ENCODE measurements at regions not wholly inside any gene's neighbourhood (a gene's known extent, or its start where the extent isn't known, plus 50 kb on each side); places are given as distances from the start of the nearest gene placed in this dataset.

DNA sequence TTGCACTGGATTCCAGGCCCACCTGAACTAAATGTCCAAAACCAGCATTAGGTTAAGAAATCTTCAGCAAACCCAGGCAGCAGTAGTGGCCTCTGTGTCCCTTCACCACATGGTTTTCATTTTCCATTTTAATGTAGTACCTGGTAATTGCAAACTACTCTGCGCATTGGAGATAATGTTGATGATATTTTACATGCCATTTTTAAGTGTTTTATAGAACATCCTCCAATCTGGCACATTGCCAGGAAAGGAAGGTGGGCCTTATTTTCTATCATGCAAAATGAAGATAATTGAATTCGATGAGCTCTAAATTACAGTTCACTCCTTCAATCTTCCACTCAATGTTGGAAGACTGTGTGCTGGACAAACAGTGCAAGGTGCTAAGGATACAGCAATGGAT lies 89.5 kb downstream of the ZC3H11B start:
- DNase-seq (ENCODE audit: low read depth in 2 of 2): no peak

DNA sequence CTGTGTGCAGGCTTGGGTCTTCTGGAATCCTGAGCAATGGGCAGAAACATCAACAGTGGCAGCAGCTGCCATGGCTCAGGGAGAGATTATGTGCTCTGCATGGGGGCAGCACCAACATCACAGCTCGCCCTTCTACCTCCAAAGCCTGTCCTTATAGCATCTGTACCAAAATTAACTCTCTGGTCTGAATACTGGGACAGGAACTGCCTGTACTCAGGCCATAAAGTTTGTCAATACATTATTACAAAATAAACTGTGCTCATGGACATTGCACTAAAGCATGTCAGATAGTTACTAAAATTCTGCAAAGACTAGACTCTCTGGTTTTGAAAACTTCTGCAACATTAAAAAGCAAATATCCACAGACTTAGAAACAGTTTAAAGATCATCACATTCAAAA lies 91.6 kb downstream of the ZC3H11B start:
- no peak for DNase-seq (ENCODE audit: low read depth in 2 of 2)

DNA sequence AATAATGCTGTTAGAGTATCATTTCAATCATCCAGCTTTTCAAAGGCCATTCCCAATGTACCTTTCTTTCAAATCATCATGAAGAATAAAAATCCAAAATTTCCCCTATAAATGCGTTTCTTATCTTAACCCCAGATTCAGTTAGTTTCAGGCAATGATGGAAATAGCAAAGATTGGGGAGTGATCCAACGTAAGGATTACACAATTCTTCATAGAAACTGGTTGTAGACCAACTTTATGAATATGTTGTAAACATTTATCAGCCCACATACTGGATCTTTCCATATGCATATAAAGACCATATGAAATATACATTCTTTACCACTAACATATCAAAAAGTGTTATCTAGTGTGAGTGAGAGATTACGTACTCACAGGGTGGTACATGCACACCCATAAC lies 92.7 kb downstream of the ZC3H11B start:
- no peak for DNase-seq (ENCODE audit: low read depth in 2 of 2)

DNA sequence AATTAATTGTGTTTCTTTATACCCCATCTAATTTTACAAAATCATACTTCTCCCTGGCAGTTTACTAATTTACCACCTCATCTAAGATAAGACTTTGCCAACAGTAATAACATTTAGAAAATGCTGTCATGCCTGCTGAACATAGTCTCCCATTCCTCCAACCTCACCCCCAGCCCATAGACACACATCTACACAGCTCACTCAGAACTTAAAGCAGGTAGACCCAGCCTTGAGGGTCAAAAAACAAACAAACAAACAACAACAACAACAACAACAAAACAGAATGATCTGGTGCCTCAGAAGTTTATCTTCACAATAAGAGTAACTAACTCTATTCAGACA lies 94.0 kb downstream of the ZC3H11B start:
- DNase-seq (ENCODE audit: low read depth in 2 of 2): no peak

DNA sequence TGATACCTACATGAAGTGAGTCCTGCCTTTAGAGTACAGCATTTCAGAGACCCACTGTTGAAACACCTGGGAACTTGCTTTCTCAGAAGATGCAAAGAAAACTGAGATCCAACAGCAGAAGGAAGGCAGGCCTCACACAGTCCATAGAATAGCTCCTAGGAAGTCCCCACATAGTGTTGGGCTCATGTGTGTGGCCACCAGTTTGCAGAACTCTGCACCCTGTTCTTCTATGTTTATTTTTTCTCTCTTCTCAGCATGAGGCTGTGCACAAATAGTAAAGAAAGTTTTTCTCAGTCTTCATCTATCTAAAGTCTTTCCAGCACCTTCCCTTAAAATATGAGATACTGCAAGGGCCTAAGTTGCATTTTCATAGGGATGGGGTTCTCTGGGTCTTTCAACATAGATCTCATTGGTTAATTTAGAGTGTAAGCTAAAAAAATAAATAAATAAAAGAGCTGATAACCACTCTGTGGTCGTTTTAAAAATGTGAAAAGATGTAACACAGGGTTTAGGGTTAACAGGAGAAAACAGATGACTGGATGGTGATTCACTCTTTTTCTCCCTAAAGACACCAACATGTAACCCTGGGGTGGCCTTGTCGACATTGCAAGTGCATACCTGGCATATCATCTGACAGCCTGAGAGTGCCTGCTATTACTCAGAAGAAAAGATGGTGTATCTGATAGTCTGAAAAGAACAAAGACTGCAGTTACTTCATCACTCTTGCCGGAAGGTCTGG lies 94.6 kb downstream of the ZC3H11B start:
- DNase-seq (ENCODE audit: low read depth in 2 of 2): peak; percentile 45 to 51

DNA sequence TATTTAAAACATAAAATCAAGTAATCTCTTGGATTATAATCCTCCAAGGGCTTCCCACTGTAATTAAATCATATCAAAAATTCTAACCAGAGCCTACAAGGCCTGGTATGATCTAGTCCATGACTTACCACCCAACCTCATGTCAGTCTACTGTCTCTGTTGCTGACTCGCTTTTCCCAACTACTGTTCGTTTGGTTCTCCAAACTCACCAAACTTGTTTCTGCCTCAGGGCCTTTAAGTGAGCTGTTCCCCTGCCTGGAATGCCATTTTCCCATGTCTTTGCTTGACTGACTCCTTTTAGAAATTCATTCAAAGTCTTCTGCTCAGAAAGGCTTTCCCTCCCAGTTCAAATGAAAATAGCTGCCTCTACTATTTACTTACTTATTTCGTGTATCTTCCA lies 95.9 kb downstream of the ZC3H11B start:
- DNase-seq (ENCODE audit: low read depth in 2 of 2): no peak

DNA sequence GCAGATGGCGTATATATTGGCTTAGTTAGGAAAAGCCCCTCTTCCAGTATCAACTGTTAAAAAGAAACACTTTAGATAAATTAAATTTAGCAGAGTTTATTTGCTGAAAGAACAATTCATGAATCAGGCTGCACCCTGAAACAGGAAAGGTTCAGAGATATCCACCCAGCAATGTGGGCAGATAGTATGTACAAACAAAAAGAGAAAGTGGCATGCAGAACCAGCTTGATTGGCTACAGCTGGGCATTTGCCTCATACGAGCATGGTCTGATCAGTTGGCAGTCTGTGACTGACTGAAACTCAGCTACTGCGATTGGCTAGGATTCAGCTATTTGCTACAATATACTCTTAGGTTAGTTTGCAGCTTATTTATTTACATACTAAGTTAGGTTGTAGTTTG lies 98.2 kb downstream of the ZC3H11B start:
- no peak for DNase-seq (ENCODE audit: low read depth in 2 of 2)

DNA sequence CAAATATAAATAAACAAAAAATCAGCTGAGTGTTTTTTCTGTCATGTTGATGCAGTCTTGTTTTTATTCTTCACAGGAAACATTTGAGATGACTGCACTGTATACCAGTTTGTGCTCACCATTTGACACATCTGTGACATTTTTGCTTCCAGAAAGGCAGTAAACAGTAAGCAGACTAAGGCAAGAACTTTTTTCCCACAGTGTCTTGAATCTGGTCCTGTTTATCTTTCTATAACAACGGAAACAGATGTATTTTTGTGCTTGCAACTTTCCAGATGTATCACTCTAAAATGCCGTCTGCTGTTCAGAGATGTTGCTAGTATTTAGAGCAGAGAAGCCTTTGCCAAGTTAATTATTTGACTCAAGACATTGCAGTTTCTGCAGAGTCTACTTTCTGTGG lies 105.5 kb downstream of the ZC3H11B start:
- DNase-seq (ENCODE audit: low read depth in 2 of 2): no peak

DNA sequence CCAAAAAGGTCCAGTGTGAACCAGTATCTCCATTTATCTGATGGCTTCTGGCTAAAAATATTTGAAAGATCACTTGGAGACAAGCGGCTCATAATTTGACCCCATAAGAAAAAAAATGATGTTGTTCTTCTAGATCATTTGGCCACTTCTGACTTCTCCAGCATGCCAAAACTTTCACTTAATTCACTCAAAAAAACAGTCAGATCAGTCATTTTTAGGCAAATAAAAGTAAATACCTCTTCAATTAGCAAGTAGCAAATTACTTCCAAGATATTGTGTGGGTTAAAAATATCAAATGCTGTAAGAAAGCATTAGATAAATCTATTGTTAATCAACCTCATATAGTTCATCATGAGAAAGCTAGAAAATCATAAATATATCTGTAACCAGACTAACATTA lies 106.0 kb downstream of the ZC3H11B start:
- DNase-seq (ENCODE audit: low read depth in 2 of 2): no peak

DNA sequence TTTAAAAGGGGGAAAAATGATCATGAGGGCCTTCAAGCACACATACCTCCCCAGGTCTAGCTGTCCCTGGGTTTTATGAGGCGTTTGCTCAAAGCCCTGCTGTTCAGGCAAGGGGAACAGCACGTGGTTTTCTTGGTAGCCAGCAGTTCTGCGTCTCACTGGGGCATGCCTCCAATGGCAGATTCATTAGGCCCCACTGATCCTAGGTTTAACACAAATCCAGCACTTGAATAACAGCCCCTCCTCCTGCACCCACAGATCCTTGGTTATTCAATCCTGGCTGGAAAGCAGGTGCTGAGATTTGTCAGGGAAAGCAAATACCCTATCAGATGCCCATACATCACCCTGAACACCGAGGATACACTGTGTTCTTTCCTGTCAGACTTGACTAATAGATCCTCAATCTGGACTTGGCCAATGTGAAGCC lies 106.4 kb downstream of the ZC3H11B start:
- no peak for DNase-seq (ENCODE audit: low read depth in 2 of 2)

DNA sequence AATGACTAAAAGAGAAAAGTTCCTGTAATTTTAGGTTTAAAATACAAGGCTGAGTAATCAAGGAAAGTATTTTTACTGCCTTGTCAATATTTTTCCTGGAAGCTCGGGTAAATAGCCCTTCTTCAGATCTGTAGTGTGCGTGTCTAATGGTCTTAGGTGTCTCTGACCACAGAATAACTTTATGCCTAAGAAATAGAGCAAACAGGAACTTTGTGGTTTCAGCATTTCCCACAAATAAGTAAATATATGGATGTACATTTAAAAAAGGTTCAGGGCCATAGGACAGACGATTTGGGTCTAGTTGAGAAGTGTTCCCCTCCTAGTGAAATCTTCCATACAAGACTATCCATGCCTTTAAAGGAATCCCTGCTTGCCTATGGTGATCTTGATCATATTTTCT lies 107.0 kb downstream of the ZC3H11B start:
- DNase-seq (ENCODE audit: low read depth in 2 of 2): no peak

DNA sequence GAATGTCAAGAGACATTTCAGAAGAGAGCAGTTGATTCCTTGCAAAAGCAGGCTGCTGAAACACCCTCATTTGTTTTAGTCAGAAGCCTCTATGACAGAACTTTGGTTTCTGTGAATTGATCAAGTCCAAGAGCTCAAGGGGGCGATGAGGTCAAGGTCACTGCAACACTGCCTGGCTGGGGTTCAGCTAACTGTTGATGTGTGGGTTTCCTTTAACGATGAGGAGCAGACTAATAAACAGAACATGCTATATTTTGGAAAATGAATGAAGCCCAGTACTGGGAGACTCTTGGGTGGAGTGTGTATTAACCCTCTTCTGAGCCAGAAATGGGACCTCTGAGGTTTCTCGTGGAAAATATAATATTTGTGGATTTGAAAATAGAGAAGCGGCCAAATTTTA lies 109.3 kb downstream of the ZC3H11B start:
- DNase-seq (ENCODE audit: low read depth in 2 of 2): no peak

DNA sequence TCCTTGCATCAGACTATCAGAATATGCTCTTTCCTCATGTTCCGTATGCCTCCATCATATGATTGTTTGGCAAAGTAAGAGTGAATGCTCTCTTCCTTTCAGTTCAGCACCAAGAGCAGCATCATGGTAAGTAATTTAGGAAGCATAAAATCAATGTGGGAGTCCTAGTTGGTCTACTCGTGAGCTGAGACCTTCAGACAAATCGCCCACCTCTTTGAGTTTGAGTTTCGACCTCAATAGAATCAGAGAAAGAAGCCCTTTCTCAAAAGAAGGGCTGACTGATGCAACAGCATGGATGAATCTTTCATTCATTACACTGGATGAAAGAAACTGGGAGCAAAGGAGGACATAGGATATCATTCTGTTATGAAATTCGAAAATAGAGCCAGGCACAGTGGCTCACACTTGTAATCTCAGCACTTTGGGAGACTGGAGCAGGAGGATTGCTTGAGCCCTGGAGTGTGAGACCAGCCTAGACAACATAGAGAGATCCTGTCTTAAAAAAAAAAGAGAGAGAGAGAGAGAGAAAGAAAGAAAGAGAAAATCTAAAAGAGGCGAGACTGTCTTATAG lies 112.5 kb downstream of the ZC3H11B start:
- DNase-seq (ENCODE audit: low read depth in 2 of 2): no peak

DNA sequence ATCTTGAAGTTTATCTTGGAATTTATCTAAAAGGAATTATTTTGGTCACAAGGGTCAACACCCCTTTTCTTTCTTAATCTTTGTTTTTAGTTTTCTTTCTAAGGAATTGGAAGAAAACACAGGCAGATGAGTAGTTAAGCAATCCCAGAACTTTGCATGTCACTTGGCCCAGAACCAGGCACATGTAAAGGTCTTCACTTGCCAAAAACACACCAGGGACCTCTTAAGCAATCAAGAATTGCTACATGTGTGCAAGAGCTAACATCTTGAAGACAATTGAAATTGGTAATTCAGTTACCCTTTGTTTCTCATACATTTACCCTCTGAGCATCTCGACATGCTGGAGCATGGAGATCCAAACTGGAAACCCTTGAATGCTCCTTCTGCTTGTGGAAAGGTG lies 114.2 kb downstream of the ZC3H11B start:
- DNase-seq (ENCODE audit: low read depth in 2 of 2): peak; percentile 50 to 56

DNA sequence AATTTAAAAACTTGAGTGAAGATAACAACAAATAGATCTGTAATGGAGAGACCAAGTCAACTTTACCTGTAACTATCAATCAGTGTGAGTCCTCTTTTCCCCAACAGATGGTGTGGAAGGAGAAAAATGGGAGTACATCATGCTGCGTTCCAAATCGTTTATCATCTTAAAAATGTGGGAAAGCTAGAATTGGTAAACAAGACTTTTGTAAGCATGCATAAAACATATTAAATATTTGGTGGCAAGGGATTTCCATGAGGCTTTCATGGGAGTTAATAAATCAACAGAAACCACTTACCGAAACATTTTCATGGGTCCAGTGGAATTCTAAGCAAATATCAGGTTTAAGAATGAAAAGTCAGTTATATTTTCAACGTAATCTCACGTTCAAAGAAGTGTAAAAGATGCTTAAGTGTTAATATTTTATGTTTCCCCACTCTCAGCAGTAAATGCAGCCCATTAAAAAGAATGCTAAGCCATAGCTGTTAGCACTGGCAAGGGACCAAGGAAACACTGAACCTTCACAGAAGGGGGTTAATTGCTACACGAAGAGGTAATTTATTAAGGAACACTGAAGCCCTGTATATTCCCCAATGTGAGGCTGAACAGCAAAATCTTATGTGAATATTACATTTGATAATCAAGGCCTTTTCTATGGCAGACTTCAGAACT lies 117.0 kb downstream of the ZC3H11B start:
- DNase-seq (ENCODE audit: low read depth in 2 of 2): no peak

DNA sequence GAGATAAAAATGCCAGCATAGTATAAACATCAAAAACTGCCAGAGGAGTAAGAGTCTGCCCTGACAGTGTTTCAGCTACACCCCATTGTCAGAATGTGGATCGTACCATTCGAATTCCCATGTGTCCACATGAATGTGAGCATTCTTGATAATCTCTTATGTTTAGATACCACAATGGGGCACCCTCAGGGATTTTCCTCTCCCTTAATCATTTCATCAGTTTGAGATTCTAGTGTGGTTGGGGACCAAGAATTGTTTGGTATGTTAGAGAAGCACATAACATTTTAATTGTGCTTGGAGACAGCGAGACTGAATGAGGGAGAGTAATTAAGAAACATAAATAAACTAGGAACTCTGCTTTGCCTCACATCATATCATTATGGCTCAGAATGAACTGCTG lies 120.2 kb downstream of the ZC3H11B start:
- peak in 1 of 2 experiments; percentile 8 for DNase-seq (ENCODE audit: low read depth in 2 of 2)

DNA sequence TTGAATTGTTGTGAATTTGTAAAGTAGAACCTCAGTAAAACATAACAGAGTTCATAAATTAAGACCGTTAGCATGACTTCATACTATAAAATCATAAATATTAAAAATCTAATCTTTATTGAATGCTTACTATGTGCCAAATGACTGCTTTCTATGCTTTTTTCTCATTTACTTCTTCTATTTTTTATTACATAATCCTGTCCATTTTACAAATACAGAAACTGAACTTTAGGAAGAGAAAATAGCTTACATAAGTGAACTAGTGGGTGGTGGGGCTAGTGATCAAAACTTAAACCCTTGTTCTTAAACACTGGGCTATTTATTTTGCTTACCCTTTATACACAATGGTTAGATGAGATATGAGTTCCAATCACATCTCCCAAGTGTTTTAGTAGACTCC lies 122.3 kb downstream of the ZC3H11B start:
- DNase-seq (ENCODE audit: low read depth in 2 of 2): no peak

DNA sequence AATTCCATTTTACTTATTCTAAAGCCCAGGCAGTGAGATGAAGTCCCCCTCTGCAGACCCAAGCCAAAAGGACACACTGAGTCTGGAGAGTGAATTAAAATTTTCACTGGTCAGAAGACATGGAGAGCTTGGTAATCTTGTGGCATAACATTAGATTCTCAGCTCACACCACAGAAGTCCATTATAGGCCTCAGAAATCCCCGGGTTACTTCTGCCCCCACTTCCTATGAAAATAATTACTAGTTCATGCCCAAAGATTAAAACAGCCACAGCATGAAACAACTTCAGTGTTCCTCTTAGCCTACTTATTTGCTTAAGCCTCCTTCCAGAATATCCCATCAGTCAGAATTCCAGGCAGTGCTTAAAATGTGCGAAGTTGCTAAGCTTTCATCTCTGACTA lies 123.3 kb downstream of the ZC3H11B start:
- no peak for DNase-seq (ENCODE audit: low read depth in 2 of 2)

DNA sequence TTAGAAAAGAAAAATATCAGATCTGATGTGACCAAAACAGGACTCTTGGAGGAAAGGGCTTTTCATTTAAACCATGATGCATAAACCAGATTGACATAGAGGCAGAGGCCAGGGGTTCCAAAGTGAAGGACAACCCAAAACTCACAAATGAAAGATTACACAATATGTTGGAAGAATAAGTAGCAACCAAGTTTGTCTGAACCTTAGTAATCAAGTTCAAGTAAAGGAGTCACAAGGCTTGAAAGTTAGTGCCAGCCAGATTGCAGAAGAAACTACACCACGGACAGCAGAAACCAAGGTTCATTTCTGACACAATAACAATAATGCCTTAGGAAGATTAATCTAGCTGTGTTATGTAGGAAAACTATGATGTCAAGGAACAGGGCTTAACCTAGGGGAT lies 124.6 kb downstream of the ZC3H11B start:
- no peak for DNase-seq (ENCODE audit: low read depth in 2 of 2)

DNA sequence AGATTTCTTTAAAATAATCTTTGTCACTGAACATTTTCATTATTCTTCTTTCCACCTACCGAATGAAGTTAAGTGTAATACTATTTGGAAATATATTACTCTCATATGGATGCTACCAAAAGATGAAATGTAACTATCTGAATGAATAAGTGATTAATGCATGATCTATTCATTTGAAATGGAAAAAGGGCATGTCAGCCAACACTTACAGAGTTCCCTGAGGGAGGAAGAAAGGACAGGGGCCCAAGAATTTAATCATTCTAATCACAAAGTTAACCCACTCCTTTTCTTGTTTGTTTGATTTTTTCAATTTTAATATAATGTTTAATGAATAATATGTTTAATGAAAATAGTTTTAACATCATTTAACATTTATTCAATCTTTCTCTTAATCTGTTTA lies 129.4 kb downstream of the ZC3H11B start:
- no peak for DNase-seq (ENCODE audit: low read depth in 2 of 2)

DNA sequence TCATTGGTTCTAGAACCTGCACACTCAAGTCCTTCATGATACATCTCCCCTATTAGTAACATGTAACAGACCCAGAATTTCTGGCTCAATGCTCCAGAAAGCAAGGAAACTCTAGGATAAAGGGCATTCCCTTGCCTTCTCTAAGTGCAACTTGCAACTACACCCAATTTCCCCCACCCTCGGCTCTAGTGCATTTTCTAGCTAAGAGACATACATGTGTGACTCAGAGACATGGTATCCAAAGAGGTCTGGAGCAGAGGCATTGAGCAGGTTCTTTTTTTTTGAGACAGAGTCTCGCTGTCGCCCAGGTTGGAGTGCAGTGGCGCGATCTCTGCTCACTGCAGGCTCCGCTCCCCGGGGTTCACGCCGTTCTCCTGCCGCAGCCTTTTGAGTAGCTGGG lies 132.9 kb downstream of the ZC3H11B start:
- no peak for DNase-seq (ENCODE audit: low read depth in 2 of 2)

DNA sequence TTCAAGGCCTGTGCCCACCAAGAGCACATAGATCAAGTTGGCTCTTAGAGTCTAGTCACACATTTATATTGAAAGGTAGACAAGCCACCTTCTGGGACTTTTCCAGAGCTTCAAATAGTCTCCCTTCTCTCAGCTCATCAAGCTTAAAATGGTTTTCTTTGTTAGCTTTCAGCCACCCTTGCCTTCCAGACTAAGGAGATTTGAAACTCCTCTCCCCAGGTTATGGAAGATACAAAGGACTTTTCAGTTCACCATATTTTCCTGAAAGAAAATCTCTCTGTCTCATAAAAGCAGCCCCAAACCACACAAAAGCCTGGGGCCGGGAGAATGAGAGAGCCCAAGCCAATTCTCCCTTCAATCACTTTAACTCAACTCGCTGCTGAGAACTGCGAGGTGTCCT lies 134.1 kb downstream of the ZC3H11B start:
- no peak for DNase-seq (ENCODE audit: low read depth in 2 of 2)

DNA sequence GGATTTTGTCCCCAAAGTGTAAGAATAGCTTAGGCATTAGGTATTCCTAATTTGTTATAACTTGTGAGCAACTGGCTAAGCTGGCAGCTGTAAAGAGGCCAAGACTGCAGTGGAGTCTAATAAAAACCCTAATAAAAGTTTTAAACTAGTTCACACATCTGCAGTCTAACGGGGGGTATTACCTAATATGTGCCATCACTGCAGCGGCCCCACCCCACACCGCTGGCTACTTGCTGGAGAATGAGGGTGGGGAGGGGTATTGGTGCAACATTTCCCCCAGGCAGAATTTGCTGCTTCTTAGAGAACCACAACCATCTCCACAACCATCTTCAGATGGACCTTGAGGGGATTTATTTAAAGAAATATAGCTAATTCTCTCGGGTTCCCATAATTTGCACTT lies 135.0 kb downstream of the ZC3H11B start:
- no peak for DNase-seq (ENCODE audit: low read depth in 2 of 2)

DNA sequence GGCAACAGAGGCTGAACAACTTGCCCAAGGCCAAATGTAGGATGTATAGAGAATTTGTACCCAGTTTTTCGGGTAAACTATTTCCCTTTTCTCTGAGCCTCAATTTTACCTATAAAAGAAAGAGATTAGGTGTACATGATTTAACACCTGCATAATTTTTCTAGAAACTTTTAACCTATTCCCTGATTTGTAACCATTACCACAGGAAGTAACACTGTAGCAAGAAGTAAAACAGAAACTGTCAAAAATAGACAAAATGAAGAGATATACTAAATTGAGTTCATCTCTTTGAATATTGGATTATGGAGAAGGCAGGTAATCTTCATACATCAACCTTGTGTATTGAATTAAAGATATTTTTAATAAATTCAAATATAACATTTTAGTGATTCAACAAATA lies 136.2 kb downstream of the ZC3H11B start:
- DNase-seq (ENCODE audit: low read depth in 2 of 2): no peak

Data from fibroblast of skin of left quadriceps (primary cell).